H1 (cell line): ENCODE measurements at regions not wholly inside any gene's neighbourhood (a gene's known extent, or its start where the extent isn't known, plus 50 kb on each side); places are given as distances from the start of the nearest gene placed in this dataset.

Experiments
- BCL11A ChIP-seq, 2 experiments: IDR thresholded peaks; one replicate each; pipeline ENCODE4 v1.6.1; 2011; ENCODE audit warnings: low read depth in 2 of 2, low read length in 2 of 2, mild to moderate bottlenecking in 2 of 2
- CTCF ChIP-seq, 3 experiments: IDR thresholded peaks; 1 replicate in 2 of 3; 2 replicates in 1 of 3; pipeline versions ENCODE4 v1.5.1 to v1.6.1; 2011; ENCODE audit warnings: low read length in 3 of 3, mild to moderate bottlenecking in 3 of 3, inconsistent platforms in 2 of 3, low read depth in 1 of 3, moderate library complexity in 1 of 3; ENCODE audit not compliant: insufficient read depth in 1 of 3; ENCODE audit errors: control extremely low read depth in 1 of 3
- EP300 ChIP-seq, 2 experiments: IDR thresholded peaks; 1 replicate in 1 of 2; 2 replicates in 1 of 2; pipeline ENCODE4 v1.6.1; 2011 to 2012; ENCODE audit warnings: low read depth in 2 of 2, low read length in 2 of 2, mild to moderate bottlenecking in 2 of 2, borderline replicate concordance in 1 of 2, inconsistent platforms in 1 of 2, moderate library complexity in 1 of 2
- FOSL1 ChIP-seq: IDR thresholded peaks from 2 replicates; pipeline ENCODE4 v1.6.1; 2011; ENCODE audit warnings: mild to moderate bottlenecking, low read depth, low read length, moderate library complexity; ENCODE audit not compliant: insufficient read depth
- GTF2F1 ChIP-seq: IDR thresholded peaks from 2 replicates; pipeline ENCODE4 v1.6.1; 2012; ENCODE audit warnings: low read depth, low read length, improper control_type of control experiment, borderline replicate concordance
- MAFK ChIP-seq: IDR thresholded peaks from 2 replicates; pipeline ENCODE4 v1.6.1; 2012; ENCODE audit warnings: low read depth, mild to moderate bottlenecking, improper control_type of control experiment, low read length
- POLR2A ChIP-seq, 2 experiments: IDR thresholded peaks; 1 replicate in 1 of 2; 2 replicates in 1 of 2; pipeline ENCODE4 v1.6.1; 2011; ENCODE audit warnings: low read depth in 2 of 2, low read length in 2 of 2, mild to moderate bottlenecking in 2 of 2; ENCODE audit errors: control extremely low read depth in 1 of 2
- RXRA ChIP-seq: IDR thresholded peaks from 2 replicates; pipeline ENCODE4 v1.6.1; 2011; ENCODE audit warnings: low read depth, mild to moderate bottlenecking, low read length, moderate library complexity; ENCODE audit not compliant: insufficient read depth
- TAF1 ChIP-seq: IDR thresholded peaks from 2 replicates; pipeline ENCODE4 v1.6.1; 2011; ENCODE audit warnings: mild to moderate bottlenecking, low read depth, low read length

- no peak for TF ChIP-seq CTCF (IDR thresholded peaks at IDR 0.05; ENCODE audit: control extremely low read depth in 1 of 3, insufficient read depth in 1 of 3, low read depth in 1 of 3, low read length in 3 of 3)
- TF ChIP-seq GTF2F1, result no peak
- no peak for TF ChIP-seq BCL11A (IDR thresholded peaks at IDR 0.05; ENCODE audit: low read depth in 2 of 2, low read length in 2 of 2)
- no peak for TF ChIP-seq POLR2A (IDR thresholded peaks at IDR 0.05; ENCODE audit: control extremely low read depth in 1 of 2, low read depth in 2 of 2, low read length in 2 of 2)
- no peak for TF ChIP-seq MAFK
- no peak for TF ChIP-seq TAF1
- TF ChIP-seq RXRA, result no peak
- TF ChIP-seq EP300 (IDR thresholded peaks at IDR 0.05; ENCODE audit: borderline replicate concordance in 1 of 2, low read depth in 2 of 2, low read length in 2 of 2), result no peak
- no peak for TF ChIP-seq FOSL1
Observed at GRCh38 chr6:43921039-43921438, 151.0 kb downstream of the VEGFA start.
